AG09309 (cell line): ENCODE measurements at regions not wholly inside any gene's neighbourhood (a gene's known extent, or its start where the extent isn't known, plus 50 kb on each side); places are given as distances from the start of the nearest gene placed in this dataset.

Experiments
- DNase-seq: peaks from one replicate; pipeline ENCODE4 v3.0.0-alpha.2; 2010; ENCODE audit warnings: low read depth
- H3K4me3 ChIP-seq: 2 replicates; pipeline ENCODE4 v1.5.1; 2011; ENCODE audit warnings: mild to moderate bottlenecking, low read depth, low read length, moderate library complexity; ENCODE audit not compliant: control insufficient read depth
- TF ChIP-seq, protein P1 (sequence below): IDR thresholded peaks from 2 replicates; pipeline ENCODE4 v1.5.1; 2011; ENCODE audit warnings: mild to moderate bottlenecking, low read depth, low read length, inconsistent platforms; ENCODE audit not compliant: insufficient read depth, control insufficient read depth; ENCODE audit errors: missing control alignments

DNA sequence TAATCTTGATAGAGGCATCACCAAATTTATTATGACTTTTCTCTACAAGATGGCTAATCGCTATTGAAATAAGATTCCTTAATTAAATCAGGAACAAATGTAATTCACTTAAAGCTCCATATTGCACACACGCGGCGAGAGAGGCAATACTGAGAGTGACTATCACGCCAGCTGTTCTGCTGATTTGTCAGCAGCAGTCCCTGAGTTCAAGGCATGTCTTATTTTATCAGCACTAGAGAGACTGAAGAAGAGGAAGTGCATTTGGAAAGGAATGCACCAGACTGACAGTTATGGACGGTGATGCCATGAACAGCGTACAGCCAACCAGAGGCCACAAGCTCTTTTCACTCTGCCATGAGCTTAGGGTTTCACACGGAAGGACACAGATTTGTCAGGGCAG is 83.6 kb upstream of the SLCO3A1 start:
- TF ChIP-seq, protein P1, sequence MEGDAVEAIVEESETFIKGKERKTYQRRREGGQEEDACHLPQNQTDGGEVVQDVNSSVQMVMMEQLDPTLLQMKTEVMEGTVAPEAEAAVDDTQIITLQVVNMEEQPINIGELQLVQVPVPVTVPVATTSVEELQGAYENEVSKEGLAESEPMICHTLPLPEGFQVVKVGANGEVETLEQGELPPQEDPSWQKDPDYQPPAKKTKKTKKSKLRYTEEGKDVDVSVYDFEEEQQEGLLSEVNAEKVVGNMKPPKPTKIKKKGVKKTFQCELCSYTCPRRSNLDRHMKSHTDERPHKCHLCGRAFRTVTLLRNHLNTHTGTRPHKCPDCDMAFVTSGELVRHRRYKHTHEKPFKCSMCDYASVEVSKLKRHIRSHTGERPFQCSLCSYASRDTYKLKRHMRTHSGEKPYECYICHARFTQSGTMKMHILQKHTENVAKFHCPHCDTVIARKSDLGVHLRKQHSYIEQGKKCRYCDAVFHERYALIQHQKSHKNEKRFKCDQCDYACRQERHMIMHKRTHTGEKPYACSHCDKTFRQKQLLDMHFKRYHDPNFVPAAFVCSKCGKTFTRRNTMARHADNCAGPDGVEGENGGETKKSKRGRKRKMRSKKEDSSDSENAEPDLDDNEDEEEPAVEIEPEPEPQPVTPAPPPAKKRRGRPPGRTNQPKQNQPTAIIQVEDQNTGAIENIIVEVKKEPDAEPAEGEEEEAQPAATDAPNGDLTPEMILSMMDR = no peak
- H3K4me3 ChIP-seq = no peak overlapping the region
- no peak for DNase-seq

DNA sequence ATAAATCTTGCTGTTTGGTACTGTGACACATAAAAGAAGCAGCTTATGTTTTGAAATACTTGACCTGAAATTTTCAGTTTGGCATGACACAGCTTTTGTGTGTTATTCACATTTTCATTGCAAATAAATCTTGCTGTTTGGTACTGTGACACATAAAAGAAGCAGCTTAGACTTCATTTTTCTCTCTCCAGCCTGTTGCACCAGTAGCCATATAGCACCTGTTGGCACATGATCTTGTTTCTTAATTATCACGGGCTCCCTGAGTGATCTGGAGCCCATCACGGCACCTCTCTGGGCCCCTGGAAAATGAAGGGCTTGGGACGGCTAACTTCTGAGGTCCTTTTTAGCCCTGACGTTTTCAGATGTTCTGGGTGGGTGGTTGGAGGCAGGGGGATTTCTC is 77.4 kb upstream of the SLCO3A1 start:
- TF ChIP-seq, protein P1 = no peak
- DNase-seq = no peak
- no peak overlapping the region for H3K4me3 ChIP-seq

DNA sequence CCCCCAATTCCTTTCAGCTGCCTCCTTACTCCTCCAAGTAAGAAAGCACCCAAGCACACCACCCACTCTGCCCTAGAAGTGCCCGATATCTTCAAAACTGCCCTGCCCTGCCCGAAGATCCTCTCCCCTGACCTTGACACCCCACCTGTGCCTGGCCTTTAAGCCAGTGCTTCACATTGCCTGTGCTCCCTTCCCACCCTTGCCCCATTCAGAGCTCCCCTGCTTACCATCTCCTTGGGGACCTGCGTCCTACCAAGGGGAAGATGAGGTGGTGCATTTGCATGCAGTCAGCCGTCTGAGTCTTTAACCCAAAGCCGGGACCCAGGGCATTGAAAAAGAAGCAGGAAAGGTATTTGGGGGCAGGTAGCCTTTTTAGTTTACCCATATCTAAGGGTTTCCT is 73.5 kb upstream of the SLCO3A1 start:
- H3K4me3 ChIP-seq = no peak overlapping the region
- TF ChIP-seq, protein P1 = no peak
- no peak for DNase-seq

DNA sequence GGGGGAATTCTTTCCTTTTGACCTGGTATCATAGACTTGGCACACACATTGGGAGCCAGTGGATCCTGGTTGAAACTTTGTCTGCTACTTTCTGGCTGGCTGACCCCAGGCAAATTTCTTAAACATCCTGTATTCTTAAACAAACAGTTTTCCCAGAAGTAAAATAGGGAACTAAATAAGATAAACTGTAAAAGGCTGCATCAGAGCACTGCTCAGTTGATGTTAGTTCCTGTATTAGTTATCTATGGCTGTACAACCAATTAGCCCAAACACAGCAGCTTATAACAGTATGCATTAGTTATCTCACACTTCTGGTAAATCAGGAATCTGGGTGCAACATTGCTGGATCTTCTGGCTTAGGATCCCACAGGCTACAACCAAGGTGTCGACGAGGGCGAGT is 73.1 kb upstream of the SLCO3A1 start:
- TF ChIP-seq, protein P1 = no peak
- DNase-seq = no peak
- no peak overlapping the region for H3K4me3 ChIP-seq

DNA sequence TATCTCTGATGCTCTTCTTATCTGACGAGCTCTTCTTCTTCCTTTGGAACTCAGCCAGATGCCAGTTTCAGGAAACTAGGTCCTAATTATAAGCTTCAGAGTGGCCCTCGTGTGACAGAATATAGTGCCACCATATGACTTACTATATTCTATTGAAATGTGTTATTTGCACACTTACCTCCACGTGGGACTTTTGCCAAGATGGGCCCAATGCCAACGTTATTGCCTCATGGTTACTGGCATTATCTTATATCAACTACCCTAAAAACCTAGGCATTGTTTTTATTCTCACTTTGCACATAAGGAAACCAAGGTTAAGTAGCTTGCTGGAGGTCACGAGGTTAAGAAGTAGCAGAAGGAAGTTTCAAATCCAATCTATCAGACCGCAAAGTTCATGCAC is 71.3 kb upstream of the SLCO3A1 start:
- no peak for DNase-seq
- TF ChIP-seq, protein P1 = no peak
- no peak overlapping the region for H3K4me3 ChIP-seq

DNA sequence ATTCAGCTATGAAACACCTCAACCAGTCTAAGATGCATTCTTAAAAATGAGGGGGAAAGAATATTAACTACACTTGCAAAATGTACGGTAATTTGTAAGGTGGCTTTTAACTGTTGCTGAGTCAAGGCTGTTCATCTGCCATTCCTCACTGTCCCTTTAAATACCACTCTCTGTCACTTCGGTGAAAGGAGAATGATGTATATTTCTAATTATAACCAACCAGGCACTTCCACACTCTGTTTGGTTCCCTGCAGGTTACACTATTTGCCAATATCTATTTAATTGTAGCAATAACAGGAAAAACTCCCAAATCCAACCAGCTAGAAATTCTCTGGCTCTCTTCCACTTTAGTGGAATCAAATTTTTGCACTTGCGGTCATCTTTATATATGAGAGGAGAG is 70.5 kb upstream of the SLCO3A1 start:
- DNase-seq = no peak
- TF ChIP-seq, protein P1 = no peak
- H3K4me3 ChIP-seq = no peak overlapping the region

DNA sequence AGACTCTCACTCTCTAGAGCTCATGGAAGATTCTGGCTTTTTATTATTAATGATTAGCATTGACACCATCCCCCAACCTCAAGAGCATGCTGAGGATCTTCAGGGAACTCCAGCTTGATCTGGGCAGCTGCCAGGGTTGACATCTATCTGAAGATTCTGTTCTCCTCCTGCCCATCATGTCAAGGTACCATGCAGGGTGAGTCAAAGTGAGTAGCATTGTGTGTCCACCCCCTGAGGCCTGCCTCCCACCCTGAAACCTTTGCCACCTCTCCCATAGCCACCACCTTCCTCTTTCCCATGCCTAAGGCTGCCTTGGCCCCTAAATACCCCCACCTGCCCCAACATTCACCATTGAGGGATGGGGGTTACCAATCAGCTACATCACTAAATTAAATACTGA is 70.1 kb upstream of the SLCO3A1 start:
- DNase-seq = no peak
- TF ChIP-seq, protein P1 = no peak
- H3K4me3 ChIP-seq = no peak overlapping the region
